Iris pigment epithelial cell (primary cell): ENCODE measurements at regions not wholly inside any gene's neighbourhood (a gene's known extent, or its start where the extent isn't known, plus 50 kb on each side); places are given as distances from the start of the nearest gene placed in this dataset.
"Not testable (repeated sequence)": the region's sequence is repeated elsewhere in the genome, so short reads cannot be mapped to it uniquely, and the experiment has no call there.

Experiments used
- DNase-seq: peaks from one replicate; pipeline ENCODE4 v3.0.0-alpha.2; 2011; ENCODE audit warnings: low read depth

DNA sequence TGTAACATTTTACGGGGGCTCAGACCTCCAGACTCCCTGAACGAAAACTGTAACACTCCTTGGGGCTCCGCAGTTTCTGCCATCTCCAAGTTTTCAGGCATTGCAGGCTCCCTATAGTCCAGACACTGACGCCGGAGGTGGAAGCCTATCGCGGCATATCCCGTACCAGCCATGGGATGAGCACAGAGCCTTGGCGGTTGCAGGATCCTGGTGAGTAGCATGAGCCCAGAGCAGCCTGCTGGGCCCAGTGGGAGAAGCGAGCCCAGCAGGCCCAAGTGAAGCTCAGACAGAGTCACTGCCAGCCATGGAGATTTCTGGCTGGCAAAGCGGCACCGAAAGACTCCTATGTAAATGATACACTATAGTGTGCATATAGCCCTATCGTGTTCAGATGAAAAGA lies 446.8 kb downstream of the COL11A1 start:
- no peak for DNase-seq

DNA sequence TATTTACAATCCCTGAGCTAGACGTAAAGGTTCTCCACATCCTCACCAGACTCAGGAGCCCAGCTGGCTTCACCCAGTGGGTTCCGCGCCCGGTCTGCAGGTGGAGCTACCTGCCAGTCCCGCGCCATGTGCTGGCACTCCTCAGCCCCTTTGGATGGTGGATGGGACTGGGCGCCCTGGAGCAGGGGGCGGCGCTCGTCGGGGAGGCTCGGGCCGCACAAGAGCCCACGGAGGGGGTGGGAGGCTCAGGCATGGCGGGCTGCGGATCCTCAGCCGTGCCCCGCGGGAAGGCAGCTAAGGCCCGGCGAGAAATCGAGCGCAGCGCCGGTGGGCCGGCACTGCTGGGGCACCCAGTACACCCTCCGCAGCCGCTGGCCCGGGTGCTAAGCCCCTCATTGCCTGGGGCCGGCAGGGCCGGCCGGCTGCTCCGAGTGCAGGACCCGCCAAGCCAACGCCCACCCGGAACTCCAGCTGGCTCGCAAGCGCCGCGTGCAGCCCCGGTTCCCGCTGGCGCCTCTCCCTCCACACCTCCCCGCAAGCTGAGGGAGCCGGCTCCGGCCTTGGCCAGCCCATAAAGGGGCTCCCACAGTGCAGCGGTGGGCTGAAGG lies 448.3 kb downstream of the COL11A1 start:
- DNase-seq: not testable (repeated sequence)

DNA sequence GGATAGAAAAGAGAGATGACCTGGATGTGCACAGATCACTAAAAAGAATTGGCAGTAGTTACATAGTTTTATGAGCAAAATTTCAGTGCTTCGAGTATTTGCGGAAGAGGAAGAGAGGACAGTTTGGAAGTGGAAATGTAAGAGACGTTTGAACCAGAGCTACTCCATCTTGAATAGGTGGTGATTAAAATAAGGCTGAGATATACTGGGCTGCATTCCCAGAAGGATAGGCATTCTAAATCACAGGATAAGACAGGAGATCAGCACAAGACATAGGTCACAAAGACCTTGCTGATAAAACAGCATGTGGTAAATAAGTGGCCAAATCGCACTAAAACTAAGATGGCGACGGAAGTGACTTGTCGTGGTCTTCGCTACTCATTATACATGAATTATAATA lies 453.3 kb downstream of the COL11A1 start:
- DNase-seq: no peak

DNA sequence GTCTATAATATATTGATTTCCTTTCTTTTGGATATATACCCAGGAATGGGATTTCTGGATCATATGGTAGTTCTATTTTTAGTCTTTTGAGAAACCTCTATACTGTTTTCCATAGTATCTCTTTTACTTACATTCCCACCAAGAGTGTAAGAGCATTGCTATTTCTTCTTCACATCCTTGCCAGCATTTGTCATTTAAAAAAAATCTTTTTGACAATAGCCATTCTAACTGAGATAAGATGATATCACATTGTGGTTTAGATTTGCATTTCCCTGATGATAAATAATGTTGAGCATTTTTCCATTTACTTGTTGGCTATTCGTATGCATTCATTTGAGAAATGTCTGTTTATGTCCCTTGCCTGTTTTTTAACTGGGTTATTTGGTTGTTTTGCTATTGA lies 467.4 kb downstream of the COL11A1 start:
- no peak for DNase-seq

DNA sequence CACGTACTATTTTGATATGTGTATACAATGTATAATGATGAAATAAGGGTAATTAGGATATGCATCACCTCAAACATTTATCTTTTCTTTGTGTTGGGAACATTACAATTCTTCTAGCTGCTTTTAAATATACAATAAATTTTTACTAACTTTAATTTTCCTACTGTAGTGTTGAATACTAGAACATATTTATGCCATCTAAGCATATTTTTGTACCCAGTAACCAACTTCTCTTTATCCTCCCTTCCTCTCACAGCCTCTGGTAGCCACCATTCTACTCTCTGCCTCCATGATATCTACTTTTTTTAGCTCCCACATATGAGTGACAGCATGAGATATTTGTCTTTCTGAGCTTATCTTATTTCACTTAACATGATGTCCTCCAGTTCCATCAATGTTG lies 468.0 kb downstream of the COL11A1 start:
- DNase-seq: no peak

DNA sequence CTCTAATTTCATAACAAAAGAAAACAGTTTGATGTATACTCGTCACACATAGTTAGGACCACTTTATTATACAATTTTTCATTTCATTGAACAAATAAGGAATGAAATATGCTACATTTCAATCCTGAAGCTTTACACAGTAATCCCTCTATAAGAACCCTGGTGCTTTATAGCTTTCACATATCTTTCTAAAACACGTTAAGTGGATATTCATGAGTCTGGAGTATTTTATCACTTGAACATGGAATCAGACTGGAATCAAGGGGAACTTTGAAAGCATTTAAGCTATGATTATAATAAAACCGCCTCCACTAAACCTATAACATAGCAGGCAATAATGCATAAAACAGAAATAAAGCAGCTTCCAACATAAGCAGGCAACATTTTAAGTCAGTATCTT lies 476.6 kb downstream of the COL11A1 start:
- DNase-seq: no peak

DNA sequence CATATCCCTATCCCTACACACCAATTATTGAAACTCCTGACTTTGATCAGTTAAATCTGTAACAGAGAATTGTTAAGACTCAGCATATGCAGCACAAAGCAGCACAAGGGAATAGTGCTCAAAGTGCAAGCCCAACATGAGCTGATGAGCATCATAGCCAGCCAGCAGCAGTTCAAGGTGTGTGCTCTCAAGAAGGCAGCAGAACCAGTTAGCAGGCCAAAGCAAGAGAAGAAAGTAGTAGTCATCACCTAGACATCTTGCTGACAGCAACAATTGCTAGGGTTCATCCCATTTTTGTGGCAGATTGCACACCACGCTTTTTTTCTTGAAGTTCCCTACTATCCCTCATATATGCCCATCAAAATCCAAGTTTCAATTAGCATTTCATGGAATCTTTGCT lies 478.3 kb downstream of the COL11A1 start:
- no peak for DNase-seq

DNA sequence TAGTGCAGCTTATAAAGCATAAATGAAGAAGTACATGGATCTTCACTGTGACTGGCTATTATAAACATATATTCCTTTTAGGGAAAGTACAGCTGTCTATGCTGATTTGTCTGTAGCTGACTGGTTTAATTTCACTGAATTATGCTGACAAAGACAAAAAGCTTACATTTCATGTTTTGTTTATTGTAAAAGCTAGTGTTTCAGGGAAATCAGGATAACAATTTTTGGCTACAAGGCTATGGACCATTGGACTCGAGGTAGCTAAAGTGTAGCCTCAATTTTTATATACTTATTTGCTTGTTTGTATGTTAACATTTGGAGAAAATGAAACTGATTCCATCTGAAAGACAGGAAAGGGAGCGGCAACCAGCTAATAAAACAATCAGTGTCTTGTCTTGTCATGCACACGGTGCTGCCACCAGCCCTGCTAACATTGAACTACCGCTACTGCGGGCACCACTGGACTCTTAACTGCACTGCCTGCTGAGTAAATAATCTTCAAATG lies 480.2 kb downstream of the COL11A1 start:
- peak; percentile 0 for DNase-seq

DNA sequence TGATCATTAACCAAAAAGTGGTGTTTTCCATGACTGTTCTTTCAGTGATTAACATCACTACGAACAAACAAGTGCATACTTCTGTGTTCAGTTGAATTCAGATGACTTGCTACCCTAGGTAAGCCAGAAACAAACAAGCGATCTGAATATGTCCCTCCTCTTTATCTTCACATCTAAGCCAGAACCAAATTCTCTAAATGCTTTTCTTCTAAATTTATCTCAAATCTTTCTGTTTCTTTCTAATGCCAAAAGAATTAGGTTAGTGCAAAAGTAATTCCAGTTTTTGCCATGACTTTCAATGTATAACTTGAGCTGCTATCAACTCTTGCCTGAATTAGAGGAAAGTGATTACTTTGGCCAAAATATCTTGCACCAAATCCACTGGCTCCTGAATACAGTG lies 481.2 kb downstream of the COL11A1 start:
- DNase-seq: no peak

DNA sequence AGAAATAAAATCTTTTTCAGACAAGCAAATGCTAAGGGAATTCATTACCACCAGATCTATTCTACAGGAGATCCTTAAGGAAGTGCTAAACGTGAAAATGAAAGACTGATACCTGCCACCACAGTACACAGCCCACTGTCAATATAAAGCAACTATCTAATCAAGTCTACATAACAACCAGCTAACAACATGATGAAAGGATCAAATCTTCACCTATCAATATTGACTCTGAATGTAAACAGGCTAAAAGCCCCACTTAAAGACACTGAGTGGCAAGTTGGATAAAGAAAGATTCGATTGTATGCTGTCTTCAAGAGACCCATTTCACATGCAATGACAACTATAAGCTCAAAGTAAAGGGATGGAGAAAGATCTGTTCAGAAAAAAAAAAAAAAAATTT lies 492.4 kb downstream of the COL11A1 start:
- DNase-seq: no peak

DNA sequence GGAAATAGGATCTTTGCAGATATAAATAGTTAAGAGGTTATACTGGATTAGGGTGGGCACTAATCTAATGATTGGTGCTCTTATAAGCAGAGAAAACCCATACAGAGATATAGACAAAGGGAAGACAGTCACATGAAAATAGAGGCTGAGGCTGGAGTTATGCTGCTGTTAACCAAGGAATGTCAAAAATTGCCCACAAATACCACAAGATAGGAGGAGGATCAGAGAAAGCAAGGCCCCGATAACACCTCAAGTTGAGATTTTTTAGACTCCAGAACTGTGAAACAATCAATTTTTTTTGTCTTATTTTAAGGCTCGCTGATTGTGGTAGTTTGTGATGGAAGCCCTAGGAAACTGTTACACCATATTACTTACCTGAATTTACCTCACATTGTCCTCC lies 513.2 kb downstream of the COL11A1 start:
- DNase-seq: peak; percentile 0

DNA sequence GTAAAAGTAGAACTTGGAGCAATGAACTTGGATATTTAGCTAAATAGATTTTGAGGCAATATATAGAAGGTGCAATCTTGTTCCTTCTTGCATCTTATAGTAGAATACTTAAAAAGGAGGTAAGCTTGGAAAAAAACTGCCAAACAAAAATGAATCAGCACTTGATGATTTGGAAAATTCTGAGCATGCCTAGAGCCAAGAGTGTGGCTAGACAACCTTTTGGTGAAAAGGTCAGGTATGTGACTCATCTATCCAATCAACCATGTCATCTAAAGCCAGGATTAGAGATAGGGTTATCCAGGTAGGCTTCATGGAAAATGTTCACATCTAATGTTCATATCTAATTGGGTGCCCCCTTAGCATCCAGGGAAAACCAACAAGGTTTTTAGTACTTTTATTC lies 515.0 kb downstream of the COL11A1 start:
- DNase-seq: no peak

DNA sequence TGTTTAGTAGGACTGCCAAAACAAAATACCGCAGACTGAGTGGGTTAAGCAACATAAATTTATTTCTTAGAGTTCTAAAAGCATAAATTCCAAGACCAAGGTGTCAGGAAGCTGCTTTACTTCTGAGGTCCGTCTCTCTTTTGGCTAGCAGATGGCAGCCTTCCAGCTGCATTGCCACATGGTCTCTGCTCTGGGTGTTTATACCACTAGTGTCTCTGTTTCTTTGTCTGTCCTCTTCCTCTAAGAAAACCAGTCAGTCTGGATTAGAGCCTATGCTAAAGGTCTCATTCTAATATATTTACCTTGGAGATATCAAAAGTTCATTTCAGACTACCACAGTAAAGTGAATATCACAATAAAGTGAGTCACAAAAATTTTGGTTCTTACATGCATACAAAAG lies 519.8 kb downstream of the COL11A1 start:
- DNase-seq: peak; percentile 0

DNA sequence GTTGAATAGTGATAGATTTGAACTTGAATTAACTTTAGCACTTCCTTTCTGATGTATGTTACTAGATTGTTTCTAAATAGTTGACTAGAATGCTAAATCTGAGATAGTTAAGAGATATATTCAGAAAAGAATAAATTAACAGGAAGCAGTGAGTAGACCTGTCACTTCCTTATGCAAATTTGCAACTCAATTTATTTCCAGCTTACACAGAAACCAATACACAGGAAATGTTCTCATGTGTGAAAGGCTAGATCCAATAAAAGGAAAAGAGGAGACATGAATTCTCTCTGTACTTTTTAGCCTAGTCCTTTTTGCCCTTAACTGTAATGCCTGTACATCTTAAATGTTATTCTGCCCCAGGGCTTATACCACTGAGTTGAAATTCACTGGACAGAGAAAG lies 522.3 kb downstream of the COL11A1 start:
- no peak for DNase-seq

DNA sequence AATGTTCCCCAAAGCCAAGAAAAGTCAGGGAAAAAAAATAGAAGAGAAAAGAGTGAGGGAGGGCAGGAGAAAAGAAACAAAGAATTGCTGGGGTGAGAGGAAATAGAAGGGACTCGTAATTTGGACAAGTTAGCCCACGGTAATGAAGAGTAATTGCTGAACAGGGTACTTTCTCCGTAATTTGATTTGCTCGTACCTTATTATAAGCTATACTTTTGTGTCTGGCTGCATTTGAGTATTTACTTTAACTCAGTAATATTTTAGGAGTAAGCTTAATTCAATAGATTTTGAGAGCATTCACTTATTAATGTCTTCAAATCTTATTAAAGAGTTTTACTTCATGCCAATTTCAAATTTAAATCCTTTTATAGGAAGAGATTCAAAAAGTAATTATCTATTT lies 527.5 kb downstream of the COL11A1 start:
- no peak for DNase-seq

DNA sequence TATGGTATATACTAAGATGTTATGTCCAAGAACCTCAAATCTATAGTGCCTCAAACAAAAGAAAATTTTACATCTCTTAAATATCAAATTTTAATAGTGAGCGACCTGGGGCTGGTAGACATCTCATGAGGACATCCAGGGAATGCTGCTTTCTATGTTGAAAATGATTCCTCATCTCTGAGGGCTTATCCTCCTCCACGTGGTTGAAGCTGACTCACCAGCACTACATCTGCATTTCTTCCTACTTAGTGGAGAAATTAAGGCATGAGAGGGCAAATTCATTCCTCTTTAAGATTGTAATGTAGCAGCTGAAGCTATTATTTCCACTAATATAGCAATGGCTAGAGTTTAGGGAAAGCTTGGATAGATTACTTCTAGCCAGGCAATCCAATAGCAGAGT lies 529.5 kb downstream of the COL11A1 start:
- DNase-seq: no peak

DNA sequence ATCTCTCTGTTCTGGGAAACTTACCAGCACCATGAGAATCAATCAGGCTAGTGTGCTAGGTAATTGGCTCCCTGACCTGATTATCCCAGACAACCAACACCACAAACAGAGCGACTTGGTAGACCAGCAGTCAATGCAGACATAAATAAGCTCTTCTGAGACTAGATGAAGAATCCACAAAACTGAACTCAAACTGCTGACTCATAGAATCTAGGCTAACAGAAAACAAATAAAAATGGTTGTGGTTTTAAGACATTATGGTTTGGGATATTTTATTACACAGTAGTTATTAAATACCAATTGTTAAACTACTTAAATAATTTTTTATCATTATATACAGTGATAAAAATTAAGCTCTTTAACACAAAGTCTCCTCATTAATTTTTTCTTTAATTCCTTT lies 535.7 kb downstream of the COL11A1 start:
- no peak for DNase-seq

DNA sequence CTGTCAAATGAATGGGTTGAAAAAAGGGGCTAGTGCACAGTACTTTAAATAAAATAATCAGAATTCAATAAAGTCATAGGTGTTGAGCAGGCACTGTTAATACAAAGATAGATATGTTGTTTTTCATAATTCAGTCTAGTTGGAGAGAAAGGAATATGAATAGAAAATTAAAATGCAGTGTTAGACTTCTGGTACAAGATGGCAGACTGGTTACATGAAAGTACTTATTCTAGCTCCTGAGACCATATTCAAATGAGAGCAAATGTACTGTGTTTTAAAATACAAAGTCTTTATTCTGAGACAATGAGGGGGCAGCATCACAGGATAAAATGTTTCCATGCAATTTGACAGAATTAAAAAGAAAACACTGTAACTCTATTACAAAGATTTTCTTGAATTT lies 542.1 kb downstream of the COL11A1 start:
- DNase-seq: no peak

DNA sequence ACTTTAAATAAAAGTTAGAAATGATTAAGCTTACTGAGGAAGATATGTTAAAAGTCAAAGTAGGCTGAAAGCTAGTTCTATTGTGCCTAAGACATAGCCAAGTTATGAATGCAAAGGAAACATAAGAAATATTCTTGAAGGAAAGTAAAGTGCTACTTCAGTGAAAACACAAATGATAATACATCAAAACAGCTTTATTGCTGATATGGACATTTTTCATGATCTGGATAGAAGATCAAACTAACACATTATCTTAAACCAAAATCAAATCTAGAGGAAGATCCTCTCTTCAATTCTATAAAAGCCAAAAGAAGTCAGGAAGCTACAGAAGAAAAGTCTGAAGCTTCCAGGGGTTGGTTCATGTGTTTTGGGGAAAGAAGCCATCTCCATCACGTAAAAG lies 545.9 kb downstream of the COL11A1 start:
- no peak for DNase-seq

DNA sequence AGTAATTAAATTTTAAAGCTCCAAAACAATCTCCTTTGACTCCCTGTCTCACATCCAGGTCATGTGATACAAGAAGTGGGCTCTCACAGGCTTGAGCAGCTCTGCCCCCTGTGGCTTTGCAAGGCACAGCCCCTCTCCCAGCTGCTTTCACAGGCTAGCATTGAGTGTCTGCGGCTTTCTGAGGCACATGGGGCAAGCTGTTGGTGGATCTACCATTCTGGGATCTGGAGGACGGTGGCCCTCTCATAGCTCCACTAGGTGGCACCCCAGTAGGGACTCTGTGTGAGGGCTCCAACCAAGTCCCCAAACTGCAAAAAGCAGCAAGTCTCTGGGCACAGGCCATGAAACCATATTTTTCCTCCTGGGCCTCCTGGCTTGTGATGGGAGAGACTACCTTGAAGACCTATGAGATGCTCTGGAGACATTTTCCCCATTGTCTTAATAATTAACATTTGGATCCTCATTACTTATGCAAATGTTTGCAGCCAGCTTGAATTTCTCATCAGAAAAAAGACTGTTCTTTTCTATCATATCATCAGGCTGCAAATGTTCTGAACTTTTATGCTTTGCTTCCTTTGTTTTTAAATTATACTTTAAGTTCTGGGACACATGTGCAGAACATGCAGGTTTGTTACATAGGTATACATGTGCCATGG lies 554.1 kb upstream of the OLFM3 start:
- DNase-seq: peak; percentile 17

DNA sequence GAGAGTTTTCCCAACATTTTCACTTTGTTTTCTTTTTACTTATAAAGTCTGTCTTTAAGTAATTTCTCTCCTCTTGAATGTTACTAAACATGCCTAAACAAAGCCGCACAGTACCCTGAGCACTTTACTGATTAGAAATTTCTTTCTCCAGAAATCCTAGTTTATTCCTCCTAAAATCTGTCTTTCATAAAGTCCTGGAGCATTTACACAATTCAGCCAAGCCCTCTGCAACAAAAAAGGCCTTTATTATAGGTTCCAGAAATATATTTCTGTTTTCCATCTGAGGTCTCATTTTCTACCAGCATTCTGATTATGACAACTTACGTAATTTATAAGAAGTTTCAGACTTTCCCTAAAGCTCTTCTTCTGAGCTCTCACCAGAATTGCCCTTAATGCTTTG lies 549.5 kb upstream of the OLFM3 start:
- no peak for DNase-seq

DNA sequence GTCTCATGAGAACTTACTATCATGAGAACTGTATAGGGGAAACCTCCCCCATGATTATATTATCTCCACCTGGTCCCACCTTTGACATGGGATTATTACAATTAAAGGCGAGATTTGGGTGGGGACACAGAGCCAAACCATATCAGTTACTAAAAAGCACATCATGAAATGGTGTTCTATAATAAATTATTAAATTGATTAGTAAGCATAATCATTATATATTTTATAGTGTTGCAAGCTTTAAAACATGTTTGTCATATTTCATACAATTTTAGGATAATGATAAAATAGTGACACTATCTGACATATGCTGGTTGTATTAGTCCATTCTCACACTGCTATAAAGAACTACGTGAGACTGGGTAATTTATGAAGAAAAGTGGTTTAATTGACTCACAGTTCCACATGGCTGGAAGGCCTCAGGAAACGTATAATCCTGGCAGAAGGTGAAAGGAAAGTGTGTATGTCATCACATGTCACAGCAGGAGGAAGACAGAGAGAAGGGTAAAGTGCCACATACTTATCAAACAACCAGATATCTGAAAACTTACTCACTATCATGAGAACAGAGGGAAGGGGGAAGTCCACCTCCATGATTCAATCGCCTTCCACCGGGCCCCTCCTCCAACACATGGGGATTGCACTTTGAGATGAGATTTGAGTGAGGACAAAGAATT lies 539.2 kb upstream of the OLFM3 start:
- no peak for DNase-seq

DNA sequence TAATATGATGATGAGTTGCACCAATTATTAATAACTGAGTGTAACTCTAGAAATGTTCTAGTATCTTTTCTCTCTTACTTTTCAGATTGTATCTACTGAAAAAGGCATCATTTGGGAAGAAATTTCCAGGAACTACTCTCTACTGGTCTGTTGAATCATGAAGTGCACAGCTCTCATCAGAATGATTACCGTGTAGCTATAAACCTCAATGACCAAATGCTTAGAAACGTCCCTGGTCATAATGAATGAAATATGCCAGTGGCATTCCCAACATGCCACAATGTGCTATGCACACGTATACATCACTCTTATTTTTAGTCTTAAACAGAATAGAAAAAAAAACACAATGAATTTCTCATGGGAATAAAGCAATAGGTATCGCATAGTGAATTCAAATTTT lies 534.3 kb upstream of the OLFM3 start:
- DNase-seq: no peak

DNA sequence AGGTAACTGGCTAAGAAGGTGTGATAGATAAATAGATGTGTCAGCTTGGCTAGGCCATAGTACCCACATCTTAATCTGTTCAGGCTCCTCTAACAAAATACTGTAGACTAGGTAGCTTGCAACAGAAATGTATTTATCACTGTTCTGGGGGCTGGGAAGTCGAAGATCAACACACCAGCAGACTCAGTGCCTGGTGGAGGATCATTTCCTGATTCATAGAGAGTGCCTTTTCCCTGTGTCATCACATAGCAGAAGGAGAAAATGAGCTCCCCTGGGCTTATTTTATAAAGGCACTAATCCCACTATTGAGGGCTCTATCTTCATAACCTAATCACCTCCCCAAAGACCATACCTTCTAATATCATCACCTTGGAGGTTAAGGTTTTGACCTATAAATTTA lies 532.7 kb upstream of the OLFM3 start:
- no peak for DNase-seq
